ENCODE measurements at regions not wholly inside any gene's neighbourhood (a gene's known extent, or its start where the extent isn't known, plus 50 kb on each side); places are given as distances from the start of the nearest gene placed in this dataset.

- DNase-seq (ENCODE audit: low read depth), result no peak
These were observed 185.0 kb downstream of the RFC3 start for GRCh38 chr13:34002924-34003323.

- no peak for DNase-seq (ENCODE audit: low read depth)
These were observed 185.7 kb downstream of the RFC3 start for GRCh38 chr13:34003656-34004055.

GRCh38 chr13:34004676-34005075, 186.7 kb downstream of the RFC3 start:
- no peak for DNase-seq (ENCODE audit: low read depth)

GRCh38 chr13:34006011-34006410, 188.1 kb downstream of the RFC3 start:
- DNase-seq (ENCODE audit: low read depth), result no peak

GRCh38 chr13:34011552-34012085, 193.7 kb downstream of the RFC3 start:
- DNase-seq (ENCODE audit: low read depth), result no peak

- DNase-seq (ENCODE audit: low read depth), result no peak
These were observed 194.4 kb downstream of the RFC3 start for GRCh38 chr13:34012382-34012781.

GRCh38 chr13:34013061-34013460, 195.1 kb downstream of the RFC3 start:
- DNase-seq (ENCODE audit: low read depth), result no peak

- DNase-seq (ENCODE audit: low read depth), result no peak
These were observed 199.3 kb downstream of the RFC3 start for GRCh38 chr13:34017231-34017630.

- DNase-seq (ENCODE audit: low read depth), result no peak
These were observed 201.9 kb downstream of the RFC3 start for GRCh38 chr13:34019870-34020269.

GRCh38 chr13:34020388-34020787, 202.4 kb downstream of the RFC3 start:
- no peak for DNase-seq (ENCODE audit: low read depth)

- DNase-seq (ENCODE audit: low read depth), result no peak
These were observed 203.7 kb downstream of the RFC3 start for GRCh38 chr13:34021619-34022018.

- DNase-seq (ENCODE audit: low read depth), result no peak
These were observed 207.8 kb downstream of the RFC3 start for GRCh38 chr13:34025746-34026145.

GRCh38 chr13:34026308-34026707, 208.4 kb downstream of the RFC3 start:
- DNase-seq (ENCODE audit: low read depth), result no peak

GRCh38 chr13:34028496-34029442, 210.8 kb downstream of the RFC3 start:
- DNase-seq (ENCODE audit: low read depth), result no peak

GRCh38 chr13:34030782-34031181, 212.8 kb downstream of the RFC3 start:
- DNase-seq (ENCODE audit: low read depth), result no peak

- DNase-seq (ENCODE audit: low read depth), result no peak
These were observed 213.7 kb downstream of the RFC3 start for GRCh38 chr13:34031610-34032009.

GRCh38 chr13:34034411-34034810, 216.5 kb downstream of the RFC3 start:
- DNase-seq (ENCODE audit: low read depth), result no peak

- DNase-seq (ENCODE audit: low read depth), result no peak
These were observed 217.2 kb downstream of the RFC3 start for GRCh38 chr13:34035178-34035577.

- no peak for DNase-seq (ENCODE audit: low read depth)
These were observed 217.9 kb downstream of the RFC3 start for GRCh38 chr13:34035676-34036325.

- no peak for DNase-seq (ENCODE audit: low read depth)
These were observed 219.9 kb downstream of the RFC3 start for GRCh38 chr13:34037636-34038540.

GRCh38 chr13:34038541-34039068, 220.7 kb downstream of the RFC3 start:
- DNase-seq (ENCODE audit: low read depth), result no peak

- no peak for DNase-seq (ENCODE audit: low read depth)
These were observed 221.7 kb downstream of the RFC3 start for GRCh38 chr13:34039678-34040077.

Measured in stimulated activated CD4-positive, alpha-beta T cell treated with anti-CD3 and anti-CD28 coated beads, Interleukin-2, amount 100 ng/mL, for 4 hours (primary cell).